WERI-Rb-1 (cell line): ENCODE measurements at regions not wholly inside any gene's neighbourhood (a gene's known extent, or its start where the extent isn't known, plus 50 kb on each side); places are given as distances from the start of the nearest gene placed in this dataset.

ENCODE experiments used
- DNase-seq: peaks from one replicate; pipeline ENCODE4 v3.0.0-alpha.2; 2020
- H3K27ac ChIP-seq: fragments of 250-450 bp; sonication (Bioruptor Pico); 2 replicates; pipeline ENCODE4 v1.5.1; 2020; ENCODE audit warnings: mild to moderate bottlenecking, moderate library complexity
- H3K27me3 ChIP-seq: fragments of 250-450 bp; sonication (Bioruptor Pico); 2 replicates; pipeline ENCODE4 v1.5.1; 2021; ENCODE audit warnings: mild to moderate bottlenecking, low read depth, moderate library complexity; ENCODE audit not compliant: insufficient read depth, severe bottlenecking
- H3K36me3 ChIP-seq: fragments of 250-450 bp; sonication (Bioruptor Pico); 2 replicates; pipeline ENCODE4 v1.5.1; 2020; ENCODE audit warnings: mild to moderate bottlenecking, moderate library complexity
- H3K4me3 ChIP-seq: 2 replicates; pipeline ENCODE4 v1.5.1; 2011; ENCODE audit warnings: low read depth, mild to moderate bottlenecking, control low read depth, low read length
- H3K9me3 ChIP-seq: fragments of 250-450 bp; sonication (Bioruptor Pico); 2 replicates; pipeline ENCODE4 v1.5.1; 2021; ENCODE audit warnings: mild to moderate bottlenecking, moderate library complexity; ENCODE audit not compliant: severe bottlenecking
- CTCF ChIP-seq: IDR thresholded peaks from 2 replicates; pipeline ENCODE4 v1.5.1; 2011; ENCODE audit warnings: low read depth, mild to moderate bottlenecking, control low read depth, inconsistent platforms, low read length

- DNase-seq, result no peak
- no peak for TF ChIP-seq CTCF
- Histone ChIP-seq H3K36me3 (no peaks in the 10 kb centered on the region), H3K27me3 (no peaks in the 10 kb centered on the region), H3K27ac (no peak overlapping the region), H3K9me3 (no peaks in the 10 kb centered on the region), H3K4me3 (no peak overlapping the region)
Measured at GRCh38 chr6:93549868-93550267, 130.5 kb upstream of the EPHA7 start.

- Histone ChIP-seq H3K27ac (no peak overlapping the region), H3K36me3 (no peaks in the 10 kb centered on the region), H3K4me3 (no peak overlapping the region), H3K27me3 (no peaks in the 10 kb centered on the region), H3K9me3 (no peaks in the 10 kb centered on the region)
- TF ChIP-seq CTCF, result no peak
- no peak for DNase-seq
Measured at GRCh38 chr6:93524671-93525451, 105.5 kb upstream of the EPHA7 start.

DNA sequence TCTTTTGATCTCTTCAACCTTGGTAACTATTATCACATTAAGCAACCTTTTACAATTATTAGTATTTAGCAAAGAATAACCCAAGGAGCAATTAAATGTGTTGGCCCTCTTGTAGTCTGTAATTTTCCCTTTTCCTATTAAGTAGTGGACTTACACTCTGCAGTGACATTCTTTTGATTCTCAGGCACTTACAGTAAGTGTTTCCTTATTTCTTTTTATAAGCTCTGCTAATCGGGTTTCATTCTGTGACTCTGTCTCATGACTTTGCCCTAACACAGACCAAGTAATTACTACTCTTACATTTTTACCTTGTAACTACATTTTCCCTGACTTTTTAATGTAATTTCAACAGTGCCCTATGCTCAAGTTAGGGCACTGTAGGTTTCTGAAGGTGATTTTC lies 104.0 kb upstream of the EPHA7 start:
- TF ChIP-seq CTCF, result no peak
- Histone ChIP-seq H3K36me3 (no peaks in the 10 kb centered on the region), H3K27ac (no peak overlapping the region), H3K4me3 (no peak overlapping the region), H3K27me3 (no peaks in the 10 kb centered on the region), H3K9me3 (no peaks in the 10 kb centered on the region)
- DNase-seq, result no peak

DNA sequence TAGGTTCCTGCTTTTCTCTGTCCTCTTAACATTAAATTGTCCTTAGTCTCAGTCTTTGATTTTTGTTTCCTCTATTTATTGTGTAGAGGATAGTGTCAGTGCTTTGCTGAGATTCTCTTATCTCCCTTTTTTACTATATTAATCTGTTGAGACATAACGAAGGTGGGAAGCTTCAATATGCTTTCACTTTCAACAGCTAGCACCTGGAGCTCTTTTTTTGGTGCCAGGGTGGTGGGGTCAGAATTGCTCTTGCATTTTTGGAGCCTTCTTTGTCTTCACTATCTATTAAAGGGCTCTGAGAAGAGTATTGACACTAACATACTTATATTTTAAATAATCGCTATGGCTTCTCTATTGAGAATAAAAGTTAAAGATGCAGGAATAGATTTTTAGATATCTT lies 97.1 kb upstream of the EPHA7 start:
- no peak for DNase-seq
- no peak overlapping the region for H3K4me3 ChIP-seq

GRCh38 chr6:93515736-93516135 lies 96.4 kb upstream of the EPHA7 start:
- no peak for DNase-seq
- no peak overlapping the region for H3K27ac ChIP-seq
- no peaks in the 10 kb centered on the region for H3K27me3 ChIP-seq
- TF ChIP-seq CTCF, result no peak
- H3K36me3 ChIP-seq, result no peaks in the 10 kb centered on the region
- no peaks in the 10 kb centered on the region for H3K9me3 ChIP-seq
- no peak overlapping the region for H3K4me3 ChIP-seq

More for the DNA sequence above, 97.1 kb upstream of the EPHA7 start:
- no peak overlapping the region for H3K27ac ChIP-seq
- no peak for TF ChIP-seq CTCF
- H3K9me3 ChIP-seq, result no peaks in the 10 kb centered on the region
- H3K27me3 ChIP-seq, result no peaks in the 10 kb centered on the region
- no peaks in the 10 kb centered on the region for H3K36me3 ChIP-seq

DNA sequence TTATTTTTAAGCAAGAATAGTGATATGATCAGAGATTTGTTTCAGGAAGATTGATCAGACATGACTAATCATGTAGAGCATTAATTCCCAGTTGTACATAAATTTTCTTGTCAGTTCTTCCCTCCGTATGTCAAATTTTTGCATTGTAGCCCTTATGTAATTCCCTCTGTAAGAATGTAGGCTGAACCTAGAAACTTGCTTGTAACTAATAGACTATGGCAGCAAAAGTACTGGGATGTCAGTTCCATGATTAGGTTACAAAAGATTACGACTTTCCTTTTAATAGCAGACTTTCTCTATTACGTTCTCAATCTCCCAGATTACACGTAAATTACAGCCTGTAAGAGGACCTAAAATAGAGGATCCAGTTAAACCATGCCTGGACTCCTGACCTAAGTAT lies 79.4 kb upstream of the EPHA7 start:
- Histone ChIP-seq H3K27me3 (no peaks in the 10 kb centered on the region), H3K4me3 (no peak overlapping the region), H3K9me3 (no peaks in the 10 kb centered on the region), H3K27ac (no peak overlapping the region), H3K36me3 (no peaks in the 10 kb centered on the region)
- DNase-seq, result no peak
- no peak for TF ChIP-seq CTCF
